C4-2B (cell line): ENCODE measurements at regions not wholly inside any gene's neighbourhood (a gene's known extent, or its start where the extent isn't known, plus 50 kb on each side); places are given as distances from the start of the nearest gene placed in this dataset.

ENCODE experiments used
- H3K27ac ChIP-seq: fragments of 450-650 bp; 2 replicates; pipeline ENCODE4 v1.5.1; 2017
- ZFX ChIP-seq: fragments of 450-650 bp; IDR thresholded peaks from 2 replicates; pipeline ENCODE4 v1.6.1; 2017
- TF ChIP-seq, protein P1 (sequence below): fragments of 450-650 bp; conservative IDR thresholded peaks from 2 replicates; pipeline ENCODE4 v1.5.1; 2017; ENCODE audit warnings: mild to moderate bottlenecking

DNA sequence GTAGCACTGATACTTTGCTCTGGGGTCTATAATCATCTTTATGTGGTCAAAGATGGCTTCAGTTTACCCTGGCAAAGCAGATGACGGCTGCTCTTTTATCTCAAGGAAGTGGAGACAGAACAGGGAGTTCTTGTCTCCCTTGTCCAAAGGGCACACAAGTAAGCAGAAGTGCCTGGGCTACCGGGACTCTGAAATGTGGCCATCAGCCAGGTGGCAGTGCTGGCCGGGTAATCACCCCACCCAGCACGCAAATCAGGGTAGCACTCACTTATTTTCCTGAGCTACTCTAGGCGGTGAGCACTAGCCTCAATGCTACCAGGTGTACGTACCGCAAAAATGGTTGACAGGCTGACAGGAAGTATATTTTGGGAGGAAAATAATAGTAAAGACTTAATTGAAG, 119.7 kb upstream of the ETAA1 start:
- no peak for TF ChIP-seq ZFX

DNA sequence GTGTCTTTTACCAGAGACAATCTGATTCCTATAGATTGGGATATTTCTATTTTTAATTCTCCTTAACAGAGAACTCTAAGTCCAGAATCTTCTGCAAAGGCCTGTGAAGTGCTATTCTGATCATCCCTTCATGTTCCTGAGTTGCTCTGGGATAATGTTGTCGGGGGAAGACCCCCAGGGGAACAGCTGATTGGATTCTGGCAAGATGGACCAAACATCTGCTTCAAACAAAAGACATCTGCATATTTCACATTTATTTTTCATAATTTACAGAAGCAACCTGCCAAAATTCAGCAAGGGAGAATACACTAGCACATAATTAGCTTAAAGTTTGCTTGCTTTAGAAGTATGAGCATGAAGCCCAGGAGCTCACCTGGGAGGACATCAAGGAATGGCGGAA, 116.0 kb upstream of the ETAA1 start:
- no peak for TF ChIP-seq ZFX
- TF ChIP-seq, protein P1, sequence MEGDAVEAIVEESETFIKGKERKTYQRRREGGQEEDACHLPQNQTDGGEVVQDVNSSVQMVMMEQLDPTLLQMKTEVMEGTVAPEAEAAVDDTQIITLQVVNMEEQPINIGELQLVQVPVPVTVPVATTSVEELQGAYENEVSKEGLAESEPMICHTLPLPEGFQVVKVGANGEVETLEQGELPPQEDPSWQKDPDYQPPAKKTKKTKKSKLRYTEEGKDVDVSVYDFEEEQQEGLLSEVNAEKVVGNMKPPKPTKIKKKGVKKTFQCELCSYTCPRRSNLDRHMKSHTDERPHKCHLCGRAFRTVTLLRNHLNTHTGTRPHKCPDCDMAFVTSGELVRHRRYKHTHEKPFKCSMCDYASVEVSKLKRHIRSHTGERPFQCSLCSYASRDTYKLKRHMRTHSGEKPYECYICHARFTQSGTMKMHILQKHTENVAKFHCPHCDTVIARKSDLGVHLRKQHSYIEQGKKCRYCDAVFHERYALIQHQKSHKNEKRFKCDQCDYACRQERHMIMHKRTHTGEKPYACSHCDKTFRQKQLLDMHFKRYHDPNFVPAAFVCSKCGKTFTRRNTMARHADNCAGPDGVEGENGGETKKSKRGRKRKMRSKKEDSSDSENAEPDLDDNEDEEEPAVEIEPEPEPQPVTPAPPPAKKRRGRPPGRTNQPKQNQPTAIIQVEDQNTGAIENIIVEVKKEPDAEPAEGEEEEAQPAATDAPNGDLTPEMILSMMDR, result no peak
- no peak overlapping the region for H3K27ac ChIP-seq

More for the DNA sequence above, 119.7 kb upstream of the ETAA1 start:
- no peak overlapping the region for H3K27ac ChIP-seq

DNA sequence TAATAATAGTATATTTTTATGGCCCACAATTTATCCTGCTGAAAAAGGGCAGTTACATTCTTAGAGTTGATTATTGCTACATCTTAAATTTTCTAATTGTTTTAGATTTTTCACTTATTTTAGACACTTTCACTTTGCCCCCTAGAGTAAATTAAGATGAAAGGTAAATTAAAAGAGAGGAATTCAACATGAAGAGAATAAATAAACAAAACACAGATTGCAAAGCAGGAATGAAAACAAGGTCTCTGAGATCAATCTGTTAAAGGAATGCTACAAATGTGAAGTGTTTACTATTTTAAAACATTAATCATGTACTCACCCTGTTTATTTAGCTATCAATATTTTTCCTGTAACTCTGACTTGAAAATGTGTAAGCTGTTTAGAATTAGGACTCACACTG, 113.5 kb upstream of the ETAA1 start:
- no peak overlapping the region for H3K27ac ChIP-seq
- TF ChIP-seq, protein P1, result no peak
- TF ChIP-seq ZFX, result no peak

DNA sequence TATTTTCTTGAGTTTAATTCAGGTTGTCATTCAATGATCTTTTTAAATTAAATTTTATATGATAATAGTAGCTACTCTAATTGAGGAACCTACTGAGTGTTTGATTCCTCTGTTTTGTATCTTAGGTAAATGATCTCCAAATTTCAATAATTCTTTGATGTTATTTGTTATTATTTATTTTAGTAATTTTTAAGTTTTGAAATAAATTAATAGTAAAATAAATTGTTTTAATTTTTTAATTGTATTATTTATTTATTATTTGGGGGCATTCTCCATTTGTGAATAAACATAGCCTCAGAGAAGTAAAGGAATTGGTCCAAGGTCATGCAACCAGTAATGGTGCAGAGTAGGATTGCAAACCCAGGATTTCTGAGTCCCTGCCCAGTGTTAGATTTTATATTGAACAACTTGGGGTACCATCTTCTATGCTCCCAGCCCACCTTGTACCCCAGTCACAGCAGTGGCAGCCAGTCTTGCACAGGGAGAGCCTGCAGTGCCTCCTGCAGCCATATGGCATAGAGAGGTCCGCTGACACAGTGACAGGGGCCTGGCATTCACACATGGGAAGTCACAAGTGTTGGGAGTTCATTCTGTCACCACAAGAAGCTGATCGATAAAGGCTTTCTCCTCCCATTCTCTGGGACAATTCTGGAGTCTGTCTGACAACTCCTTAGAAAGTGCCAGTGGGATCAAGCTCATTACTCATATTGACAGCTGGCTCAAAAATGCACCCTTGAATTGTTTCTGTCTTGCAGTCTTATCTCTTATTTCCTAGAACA, 110.0 kb upstream of the ETAA1 start:
- H3K27ac ChIP-seq, result no peak overlapping the region
- no peak for TF ChIP-seq ZFX
- TF ChIP-seq, protein P1, result no peak

DNA sequence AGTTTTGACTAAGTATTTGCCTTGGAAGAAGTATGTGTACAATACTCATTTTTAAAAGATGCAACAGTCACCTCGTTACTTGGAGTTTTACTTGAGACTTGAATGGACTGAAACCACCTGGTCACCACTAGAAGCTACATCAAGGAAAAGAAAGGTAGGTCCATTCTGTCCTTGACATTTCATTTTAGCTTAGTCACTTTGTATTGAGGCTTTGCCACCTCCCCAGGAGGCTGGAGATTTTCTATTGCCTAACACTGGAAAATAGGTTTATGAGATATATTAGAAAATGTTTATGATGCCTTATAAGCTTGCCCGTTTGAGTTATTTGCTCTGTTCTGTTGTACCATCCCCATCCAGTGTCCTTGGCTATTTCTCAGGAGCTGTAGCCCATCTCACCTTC, 107.9 kb upstream of the ETAA1 start:
- no peak for TF ChIP-seq ZFX
- TF ChIP-seq, protein P1, result no peak
- no peak overlapping the region for H3K27ac ChIP-seq

DNA sequence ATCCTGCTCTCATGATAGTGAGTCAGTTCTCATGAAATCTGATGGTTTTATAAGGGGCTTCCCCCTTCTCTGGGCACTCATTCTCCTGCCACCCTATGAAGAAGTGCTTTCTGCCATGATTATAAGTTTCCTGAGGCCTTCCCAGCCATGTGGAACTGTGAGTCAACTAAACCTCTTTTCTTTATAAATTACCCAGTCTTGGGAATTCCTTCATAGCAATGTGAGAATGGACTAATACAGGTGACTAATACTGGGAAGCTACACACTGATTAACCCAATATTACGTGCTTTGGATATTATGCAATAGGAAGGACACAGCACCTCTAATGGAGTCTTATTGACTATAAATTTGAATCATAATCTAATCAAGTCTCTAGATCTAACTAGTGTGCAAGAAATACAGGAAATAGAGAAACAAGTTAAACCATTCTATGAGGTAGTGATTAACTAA, 107.2 kb upstream of the ETAA1 start:
- H3K27ac ChIP-seq, result no peak overlapping the region
- TF ChIP-seq ZFX, result no peak
- TF ChIP-seq, protein P1, result no peak

DNA sequence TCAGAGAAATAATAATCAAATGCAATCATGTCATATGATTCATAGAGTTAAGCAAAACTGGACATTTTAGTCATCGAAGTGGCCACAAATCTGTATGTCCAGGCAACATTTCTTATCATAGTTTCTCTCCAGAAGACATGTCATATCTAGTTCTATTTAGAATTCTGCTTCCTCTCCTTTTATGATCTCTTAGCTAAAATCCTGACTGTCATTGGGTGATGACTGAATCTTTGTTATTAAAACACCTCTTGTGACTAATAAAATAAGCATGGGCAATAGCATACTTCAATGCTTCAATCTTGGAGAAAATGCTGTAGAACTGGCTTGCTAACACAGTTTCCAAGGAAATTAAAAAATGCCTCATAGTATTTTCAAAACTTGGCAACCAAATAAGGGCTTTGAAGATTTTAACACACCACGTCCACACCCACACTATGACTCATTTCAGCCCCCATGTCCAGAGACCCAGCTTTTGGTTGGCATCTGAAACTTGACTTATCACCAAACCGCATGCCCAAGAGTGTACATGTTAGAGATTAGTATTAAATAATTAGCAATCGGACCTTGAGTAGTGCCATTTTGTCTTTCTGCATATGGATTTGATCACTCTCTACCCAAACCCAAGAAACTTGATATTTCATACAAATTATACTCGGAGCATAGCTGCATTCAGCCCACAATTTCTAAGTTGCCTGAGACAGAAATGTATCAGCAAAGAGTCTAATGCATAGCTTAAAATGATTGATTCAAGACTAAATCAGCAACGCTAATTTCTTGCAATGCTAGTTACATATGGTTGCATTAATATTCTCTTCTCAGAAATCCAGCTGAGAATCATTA, 106.5 kb upstream of the ETAA1 start:
- H3K27ac ChIP-seq, result no peak overlapping the region
- TF ChIP-seq ZFX, result no peak
- TF ChIP-seq, protein P1, result no peak
